ENCODE measurements at regions not wholly inside any gene's neighbourhood (a gene's known extent, or its start where the extent isn't known, plus 50 kb on each side); places are given as distances from the start of the nearest gene placed in this dataset.

DNA sequence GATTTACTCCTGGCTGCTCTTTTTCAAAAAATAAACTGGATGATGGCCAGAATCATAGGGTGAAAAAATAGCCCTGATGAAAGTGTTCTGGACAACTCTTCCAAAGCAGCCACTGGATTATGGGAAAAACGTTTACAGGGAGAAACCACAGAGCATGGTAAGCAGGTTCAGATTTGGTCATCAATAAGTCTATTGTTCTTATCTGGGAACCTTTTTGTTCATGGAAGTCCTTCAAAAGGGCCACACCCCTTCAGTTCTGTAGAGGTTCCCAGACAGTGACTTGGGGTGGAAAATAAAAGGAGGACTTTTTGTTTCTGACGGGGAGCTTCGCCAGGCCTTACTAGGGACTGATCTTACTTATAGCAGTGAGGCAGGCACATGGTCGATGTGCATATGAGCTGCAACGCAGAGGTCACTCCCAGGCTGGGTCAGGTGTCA is 117.4 kb upstream of the SLC38A2 start:
- Histone ChIP-seq H3K27me3 (replicated peaks; ENCODE audit: control insufficient read depth, insufficient read depth, low read length) (no peaks in the 10 kb centered on the region), H3K9me3 (no peaks in the 10 kb centered on the region), H3K4me1 (peaks cover 45% of the 10 kb centered on the region), H3K4me3 (ENCODE audit: low read depth, low read length) (no peak overlapping the region), H3K36me3 (ENCODE audit: control insufficient read depth, insufficient read depth, low read length) (no peaks in the 10 kb centered on the region)
- H3K4me3 Mint-ChIP-seq (ENCODE audit: unreplicated experiment) = no peak overlapping the region
- H3K9me3 Mint-ChIP-seq (ENCODE audit: unreplicated experiment) = no peaks in the 10 kb centered on the region
- CTCF ChIA-PET = no interaction called here
- intact Hi-C loops (cut with micrococcal nuclease; ENCODE audit: unreplicated experiment) = no loop called here
- no peaks in the 10 kb centered on the region for H3K27me3 Mint-ChIP-seq (ENCODE audit: insufficient read depth, unreplicated experiment)
- DNase-seq = no peak
- no peak overlapping the region for H3K27ac Mint-ChIP-seq (ENCODE audit: unreplicated experiment)
- TF ChIP-seq, protein P1, sequence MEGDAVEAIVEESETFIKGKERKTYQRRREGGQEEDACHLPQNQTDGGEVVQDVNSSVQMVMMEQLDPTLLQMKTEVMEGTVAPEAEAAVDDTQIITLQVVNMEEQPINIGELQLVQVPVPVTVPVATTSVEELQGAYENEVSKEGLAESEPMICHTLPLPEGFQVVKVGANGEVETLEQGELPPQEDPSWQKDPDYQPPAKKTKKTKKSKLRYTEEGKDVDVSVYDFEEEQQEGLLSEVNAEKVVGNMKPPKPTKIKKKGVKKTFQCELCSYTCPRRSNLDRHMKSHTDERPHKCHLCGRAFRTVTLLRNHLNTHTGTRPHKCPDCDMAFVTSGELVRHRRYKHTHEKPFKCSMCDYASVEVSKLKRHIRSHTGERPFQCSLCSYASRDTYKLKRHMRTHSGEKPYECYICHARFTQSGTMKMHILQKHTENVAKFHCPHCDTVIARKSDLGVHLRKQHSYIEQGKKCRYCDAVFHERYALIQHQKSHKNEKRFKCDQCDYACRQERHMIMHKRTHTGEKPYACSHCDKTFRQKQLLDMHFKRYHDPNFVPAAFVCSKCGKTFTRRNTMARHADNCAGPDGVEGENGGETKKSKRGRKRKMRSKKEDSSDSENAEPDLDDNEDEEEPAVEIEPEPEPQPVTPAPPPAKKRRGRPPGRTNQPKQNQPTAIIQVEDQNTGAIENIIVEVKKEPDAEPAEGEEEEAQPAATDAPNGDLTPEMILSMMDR (IDR thresholded peaks at IDR 0.05; ENCODE audit: insufficient read depth in 1 of 2, low read depth in 1 of 2, low read length in 1 of 2, severe bottlenecking in 1 of 2, unreplicated experiment in 1 of 2) = no peak
- POLR2A ChIA-PET = no interaction called here
- peaks cover 27% of the 10 kb centered on the region for H3K4me1 Mint-ChIP-seq (ENCODE audit: low read depth, unreplicated experiment)
- BruUV-seq (replicated peaks) = no TSS peak
- peaks cover 14% of the 10 kb centered on the region for H3K36me3 Mint-ChIP-seq (ENCODE audit: insufficient read depth, unreplicated experiment)

DNA sequence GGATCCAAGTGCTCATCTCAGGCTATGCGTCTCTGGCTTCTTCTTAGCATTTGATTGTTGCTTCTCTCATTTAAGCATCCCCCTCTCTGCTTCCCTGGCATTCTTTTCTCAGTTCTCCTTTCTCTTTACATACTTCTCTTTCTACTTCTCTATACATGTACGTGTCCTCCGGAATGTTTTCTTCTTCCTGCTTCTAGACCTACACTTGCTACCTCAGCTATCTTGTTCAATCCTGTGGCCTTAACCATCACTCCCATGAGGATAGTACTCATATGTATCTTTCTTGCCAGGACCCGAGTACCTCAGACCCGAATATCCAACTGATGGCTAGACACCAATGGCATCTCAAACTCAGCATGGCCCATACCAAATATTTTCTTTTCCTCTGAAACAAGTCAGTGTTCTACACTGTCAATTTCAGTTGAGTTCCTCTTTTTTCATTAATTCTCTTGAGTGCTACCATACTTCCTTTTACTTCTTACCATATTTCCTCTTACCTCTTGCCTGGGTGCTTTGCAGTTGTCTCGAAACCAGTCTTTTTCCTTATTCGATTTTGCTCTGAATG is 115.1 kb upstream of the SLC38A2 start:
- Histone ChIP-seq H3K4me1 (peaks cover 34% of the 10 kb centered on the region), H3K27me3 (replicated peaks; ENCODE audit: control insufficient read depth, insufficient read depth, low read length) (no peaks in the 10 kb centered on the region), H3K36me3 (ENCODE audit: control insufficient read depth, insufficient read depth, low read length) (no peaks in the 10 kb centered on the region), H3K9me3 (no peaks in the 10 kb centered on the region), H3K4me3 (ENCODE audit: low read depth, low read length) (no peak overlapping the region)
- H3K27me3 Mint-ChIP-seq (ENCODE audit: insufficient read depth, unreplicated experiment) = no peaks in the 10 kb centered on the region
- no peaks in the 10 kb centered on the region for H3K9me3 Mint-ChIP-seq (ENCODE audit: unreplicated experiment)
- TF ChIP-seq, protein P1 (IDR thresholded peaks at IDR 0.05; ENCODE audit: insufficient read depth in 1 of 2, low read depth in 1 of 2, low read length in 1 of 2, severe bottlenecking in 1 of 2, unreplicated experiment in 1 of 2) = no peak
- no peaks in the 10 kb centered on the region for H3K36me3 Mint-ChIP-seq (ENCODE audit: insufficient read depth, unreplicated experiment)
- CTCF ChIA-PET = no interaction called here
- POLR2A ChIA-PET = no interaction called here
- H3K4me3 Mint-ChIP-seq (ENCODE audit: unreplicated experiment) = no peak overlapping the region
- no peak for DNase-seq
- intact Hi-C loops (cut with micrococcal nuclease; ENCODE audit: unreplicated experiment) = no loop called here
- BruUV-seq (replicated peaks) = no TSS peak
- no peak overlapping the region for H3K27ac Mint-ChIP-seq (ENCODE audit: unreplicated experiment)
- peaks cover 11% of the 10 kb centered on the region for H3K4me1 Mint-ChIP-seq (ENCODE audit: low read depth, unreplicated experiment)

DNA sequence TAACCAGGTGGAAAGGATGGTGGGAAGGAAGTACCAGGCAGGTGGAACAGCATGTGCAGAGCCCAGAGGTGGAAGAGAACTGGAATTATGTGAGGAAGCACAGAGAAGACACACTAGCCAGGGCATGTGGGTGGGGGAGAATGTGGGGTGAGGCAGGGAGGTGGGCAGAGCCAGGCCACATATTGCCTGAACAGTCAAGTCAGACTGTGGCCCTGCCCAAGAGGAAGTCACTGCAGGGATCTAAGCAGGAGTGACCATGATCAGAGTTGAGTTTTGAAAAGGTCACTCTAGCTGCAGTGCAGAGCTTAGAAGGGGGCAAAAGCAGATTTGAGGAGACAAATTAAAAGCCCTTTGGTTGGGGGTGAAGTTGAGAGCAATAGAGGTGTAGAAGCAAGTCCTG is 114.0 kb upstream of the SLC38A2 start:
- POLR2A ChIA-PET = no interaction called here
- no peak overlapping the region for H3K4me3 Mint-ChIP-seq (ENCODE audit: unreplicated experiment)
- TF ChIP-seq, protein P1 (IDR thresholded peaks at IDR 0.05; ENCODE audit: insufficient read depth in 1 of 2, low read depth in 1 of 2, low read length in 1 of 2, severe bottlenecking in 1 of 2, unreplicated experiment in 1 of 2) = no peak

More for the DNA sequence above, 114.0 kb upstream of the SLC38A2 start:
- Mint-ChIP-seq H3K4me1 (ENCODE audit: low read depth, unreplicated experiment) (peaks cover 5% of the 10 kb centered on the region), H3K27ac (ENCODE audit: unreplicated experiment) (no peak overlapping the region), H3K27me3 (ENCODE audit: insufficient read depth, unreplicated experiment) (no peaks in the 10 kb centered on the region), H3K9me3 (ENCODE audit: unreplicated experiment) (no peaks in the 10 kb centered on the region), H3K36me3 (ENCODE audit: insufficient read depth, unreplicated experiment) (no peaks in the 10 kb centered on the region)
- Histone ChIP-seq H3K4me1 (peaks cover 23% of the 10 kb centered on the region), H3K27me3 (replicated peaks; ENCODE audit: control insufficient read depth, insufficient read depth, low read length) (no peaks in the 10 kb centered on the region), H3K9me3 (no peaks in the 10 kb centered on the region), H3K4me3 (ENCODE audit: low read depth, low read length) (no peak overlapping the region), H3K36me3 (ENCODE audit: control insufficient read depth, insufficient read depth, low read length) (no peaks in the 10 kb centered on the region)
- CTCF ChIA-PET = no interaction called here
- intact Hi-C loops (cut with micrococcal nuclease; ENCODE audit: unreplicated experiment) = no loop called here
- no TSS peak for BruUV-seq (replicated peaks)
- DNase-seq = no peak
